ENCODE measurements at regions not wholly inside any gene's neighbourhood (a gene's known extent, or its start where the extent isn't known, plus 50 kb on each side); places are given as distances from the start of the nearest gene placed in this dataset.
"Not testable (repeated sequence)": the region's sequence is repeated elsewhere in the genome, so short reads cannot be mapped to it uniquely, and the experiment has no call there.

GRCh38 chr1:105231378-105231777 is 1481.7 kb downstream of the AMY1C start:
- no peaks in the 10 kb centered on the region for H3K27me3 ChIP-seq (ENCODE audit: control insufficient read depth, insufficient read depth, low read length)
- peaks cover 9% of the 10 kb centered on the region for H3K9me3 ChIP-seq (ENCODE audit: control insufficient read depth, low read depth, low read length)
- H3K36me3 ChIP-seq (ENCODE audit: control insufficient read depth, low read depth, low read length): no peaks in the 10 kb centered on the region
- no peak overlapping the region for H3K4me3 ChIP-seq (ENCODE audit: low read length)
- H3K27ac ChIP-seq (ENCODE audit: low read length): no peak overlapping the region
- H3K9ac ChIP-seq (ENCODE audit: low read length): no peak overlapping the region
- no peaks in the 10 kb centered on the region for H3K4me1 ChIP-seq (ENCODE audit: control insufficient read depth, low read depth, low read length)

GRCh38 chr1:105243411-105243810 is 1493.7 kb downstream of the AMY1C start:
- Histone ChIP-seq H3K9me3 (ENCODE audit: control insufficient read depth, low read depth, low read length) (no peaks in the 10 kb centered on the region), H3K36me3 (ENCODE audit: control insufficient read depth, low read depth, low read length) (no peaks in the 10 kb centered on the region), H3K4me3 (ENCODE audit: low read length) (no peak overlapping the region), H3K27ac (ENCODE audit: low read length) (no peak overlapping the region), H3K27me3 (ENCODE audit: control insufficient read depth, insufficient read depth, low read length) (no peaks in the 10 kb centered on the region), H3K9ac (ENCODE audit: low read length) (no peak overlapping the region), H3K4me1 (ENCODE audit: control insufficient read depth, low read depth, low read length) (no peaks in the 10 kb centered on the region)

- no peaks in the 10 kb centered on the region for H3K9me3 ChIP-seq (ENCODE audit: control insufficient read depth, low read depth, low read length)
- H3K27ac ChIP-seq (ENCODE audit: low read length): no peak overlapping the region
- no peaks in the 10 kb centered on the region for H3K36me3 ChIP-seq (ENCODE audit: control insufficient read depth, low read depth, low read length)
- no peaks in the 10 kb centered on the region for H3K27me3 ChIP-seq (ENCODE audit: control insufficient read depth, insufficient read depth, low read length)
- H3K9ac ChIP-seq (ENCODE audit: low read length): no peak overlapping the region
- no peaks in the 10 kb centered on the region for H3K4me1 ChIP-seq (ENCODE audit: control insufficient read depth, low read depth, low read length)
- no peak overlapping the region for H3K4me3 ChIP-seq (ENCODE audit: low read length)
Measured at GRCh38 chr1:105243969-105244368, 1494.3 kb downstream of the AMY1C start.

- Histone ChIP-seq H3K4me3 (ENCODE audit: low read length) (no peak overlapping the region), H3K9ac (ENCODE audit: low read length) (no peak overlapping the region), H3K9me3 (ENCODE audit: control insufficient read depth, low read depth, low read length) (no peaks in the 10 kb centered on the region), H3K36me3 (ENCODE audit: control insufficient read depth, low read depth, low read length) (no peaks in the 10 kb centered on the region), H3K4me1 (ENCODE audit: control insufficient read depth, low read depth, low read length) (no peaks in the 10 kb centered on the region), H3K27me3 (ENCODE audit: control insufficient read depth, insufficient read depth, low read length) (no peaks in the 10 kb centered on the region), H3K27ac (ENCODE audit: low read length) (no peak overlapping the region)
Measured at GRCh38 chr1:105254906-105255305, 1505.2 kb downstream of the AMY1C start.

- H3K4me3 ChIP-seq (ENCODE audit: low read length): no peak overlapping the region
- H3K4me1 ChIP-seq (ENCODE audit: control insufficient read depth, low read depth, low read length): no peaks in the 10 kb centered on the region
- H3K9ac ChIP-seq (ENCODE audit: low read length): no peak overlapping the region
- no peaks in the 10 kb centered on the region for H3K27me3 ChIP-seq (ENCODE audit: control insufficient read depth, insufficient read depth, low read length)
- H3K36me3 ChIP-seq (ENCODE audit: control insufficient read depth, low read depth, low read length): no peaks in the 10 kb centered on the region
- no peak overlapping the region for H3K27ac ChIP-seq (ENCODE audit: low read length)
- no peaks in the 10 kb centered on the region for H3K9me3 ChIP-seq (ENCODE audit: control insufficient read depth, low read depth, low read length)
Measured at GRCh38 chr1:105260001-105260400, 1510.3 kb downstream of the AMY1C start.

- no peak overlapping the region for H3K9ac ChIP-seq (ENCODE audit: low read length)
Measured at GRCh38 chr1:105270966-105271365, 1521.3 kb downstream of the AMY1C start.

GRCh38 chr1:105272376-105272775 is 1522.7 kb downstream of the AMY1C start:
- H3K9ac ChIP-seq (ENCODE audit: low read length); H3K27ac ChIP-seq (ENCODE audit: low read length); H3K9me3 ChIP-seq (ENCODE audit: control insufficient read depth, low read depth, low read length); H3K4me3 ChIP-seq (ENCODE audit: low read length); H3K4me1 ChIP-seq (ENCODE audit: control insufficient read depth, low read depth, low read length); H3K27me3 ChIP-seq (ENCODE audit: control insufficient read depth, insufficient read depth, low read length); H3K36me3 ChIP-seq (ENCODE audit: control insufficient read depth, low read depth, low read length): not testable (repeated sequence)

More at GRCh38 chr1:105270966-105271365, 1521.3 kb downstream of the AMY1C start:
- Histone ChIP-seq H3K9me3 (ENCODE audit: control insufficient read depth, low read depth, low read length) (no peaks in the 10 kb centered on the region), H3K36me3 (ENCODE audit: control insufficient read depth, low read depth, low read length) (no peaks in the 10 kb centered on the region), H3K4me3 (ENCODE audit: low read length) (no peak overlapping the region), H3K27ac (ENCODE audit: low read length) (no peak overlapping the region), H3K27me3 (ENCODE audit: control insufficient read depth, insufficient read depth, low read length) (no peaks in the 10 kb centered on the region), H3K4me1 (ENCODE audit: control insufficient read depth, low read depth, low read length) (no peaks in the 10 kb centered on the region)

- Histone ChIP-seq H3K9ac (ENCODE audit: low read length) (no peak overlapping the region), H3K9me3 (ENCODE audit: control insufficient read depth, low read depth, low read length) (no peaks in the 10 kb centered on the region), H3K4me3 (ENCODE audit: low read length) (no peak overlapping the region), H3K36me3 (ENCODE audit: control insufficient read depth, low read depth, low read length) (no peaks in the 10 kb centered on the region), H3K4me1 (ENCODE audit: control insufficient read depth, low read depth, low read length) (no peaks in the 10 kb centered on the region), H3K27me3 (ENCODE audit: control insufficient read depth, insufficient read depth, low read length) (no peaks in the 10 kb centered on the region), H3K27ac (ENCODE audit: low read length) (no peak overlapping the region)
Measured at GRCh38 chr1:105294838-105295237, 1545.1 kb downstream of the AMY1C start.

GRCh38 chr1:105310063-105310462 is 1560.4 kb downstream of the AMY1C start:
- Histone ChIP-seq H3K4me1 (ENCODE audit: control insufficient read depth, low read depth, low read length) (no peaks in the 10 kb centered on the region), H3K4me3 (ENCODE audit: low read length) (no peak overlapping the region), H3K27me3 (ENCODE audit: control insufficient read depth, insufficient read depth, low read length) (no peaks in the 10 kb centered on the region), H3K36me3 (ENCODE audit: control insufficient read depth, low read depth, low read length) (no peaks in the 10 kb centered on the region), H3K27ac (ENCODE audit: low read length) (no peak overlapping the region), H3K9ac (ENCODE audit: low read length) (no peak overlapping the region), H3K9me3 (ENCODE audit: control insufficient read depth, low read depth, low read length) (no peaks in the 10 kb centered on the region)

- H3K27me3 ChIP-seq (ENCODE audit: control insufficient read depth, insufficient read depth, low read length): no peaks in the 10 kb centered on the region
- H3K9ac ChIP-seq (ENCODE audit: low read length): no peak overlapping the region
- no peaks in the 10 kb centered on the region for H3K36me3 ChIP-seq (ENCODE audit: control insufficient read depth, low read depth, low read length)
- H3K4me1 ChIP-seq (ENCODE audit: control insufficient read depth, low read depth, low read length): no peaks in the 10 kb centered on the region
- H3K4me3 ChIP-seq (ENCODE audit: low read length): no peak overlapping the region
- H3K27ac ChIP-seq (ENCODE audit: low read length): no peak overlapping the region
- peaks cover 2% of the 10 kb centered on the region for H3K9me3 ChIP-seq (ENCODE audit: control insufficient read depth, low read depth, low read length)
Measured at GRCh38 chr1:105317976-105318375, 1568.3 kb downstream of the AMY1C start.

GRCh38 chr1:105326886-105327285 is 1577.2 kb downstream of the AMY1C start:
- no peak overlapping the region for H3K9ac ChIP-seq (ENCODE audit: low read length)
- H3K27ac ChIP-seq (ENCODE audit: low read length): no peak overlapping the region
- H3K36me3 ChIP-seq (ENCODE audit: control insufficient read depth, low read depth, low read length): no peaks in the 10 kb centered on the region
- H3K4me1 ChIP-seq (ENCODE audit: control insufficient read depth, low read depth, low read length): no peaks in the 10 kb centered on the region
- no peaks in the 10 kb centered on the region for H3K9me3 ChIP-seq (ENCODE audit: control insufficient read depth, low read depth, low read length)
- H3K27me3 ChIP-seq (ENCODE audit: control insufficient read depth, insufficient read depth, low read length): no peaks in the 10 kb centered on the region
- no peak overlapping the region for H3K4me3 ChIP-seq (ENCODE audit: low read length)

GRCh38 chr1:105337420-105337819 is 1587.7 kb downstream of the AMY1C start:
- no peaks in the 10 kb centered on the region for H3K27me3 ChIP-seq (ENCODE audit: control insufficient read depth, insufficient read depth, low read length)
- H3K4me3 ChIP-seq (ENCODE audit: low read length): no peak overlapping the region
- H3K9me3 ChIP-seq (ENCODE audit: control insufficient read depth, low read depth, low read length): no peaks in the 10 kb centered on the region
- no peaks in the 10 kb centered on the region for H3K4me1 ChIP-seq (ENCODE audit: control insufficient read depth, low read depth, low read length)
- H3K36me3 ChIP-seq (ENCODE audit: control insufficient read depth, low read depth, low read length): no peaks in the 10 kb centered on the region
- no peak overlapping the region for H3K27ac ChIP-seq (ENCODE audit: low read length)
- H3K9ac ChIP-seq (ENCODE audit: low read length): no peak overlapping the region

All from iPS-18a (cell line).